ENCODE measurements at regions not wholly inside any gene's neighbourhood (a gene's known extent, or its start where the extent isn't known, plus 50 kb on each side); places are given as distances from the start of the nearest gene placed in this dataset.

- no peak overlapping the region for H3K4me3 ChIP-seq (ENCODE audit: low read depth in 1 of 2, low read length in 2 of 2)
- H3K27me3 ChIP-seq (ENCODE audit: insufficient read depth, low read length, poor library complexity): no peaks in the 10 kb centered on the region
- ATAC-seq (ENCODE audit: insufficient read depth, low read depth): no peak
- DNase-seq: no peak
- TF ChIP-seq, protein P1, sequence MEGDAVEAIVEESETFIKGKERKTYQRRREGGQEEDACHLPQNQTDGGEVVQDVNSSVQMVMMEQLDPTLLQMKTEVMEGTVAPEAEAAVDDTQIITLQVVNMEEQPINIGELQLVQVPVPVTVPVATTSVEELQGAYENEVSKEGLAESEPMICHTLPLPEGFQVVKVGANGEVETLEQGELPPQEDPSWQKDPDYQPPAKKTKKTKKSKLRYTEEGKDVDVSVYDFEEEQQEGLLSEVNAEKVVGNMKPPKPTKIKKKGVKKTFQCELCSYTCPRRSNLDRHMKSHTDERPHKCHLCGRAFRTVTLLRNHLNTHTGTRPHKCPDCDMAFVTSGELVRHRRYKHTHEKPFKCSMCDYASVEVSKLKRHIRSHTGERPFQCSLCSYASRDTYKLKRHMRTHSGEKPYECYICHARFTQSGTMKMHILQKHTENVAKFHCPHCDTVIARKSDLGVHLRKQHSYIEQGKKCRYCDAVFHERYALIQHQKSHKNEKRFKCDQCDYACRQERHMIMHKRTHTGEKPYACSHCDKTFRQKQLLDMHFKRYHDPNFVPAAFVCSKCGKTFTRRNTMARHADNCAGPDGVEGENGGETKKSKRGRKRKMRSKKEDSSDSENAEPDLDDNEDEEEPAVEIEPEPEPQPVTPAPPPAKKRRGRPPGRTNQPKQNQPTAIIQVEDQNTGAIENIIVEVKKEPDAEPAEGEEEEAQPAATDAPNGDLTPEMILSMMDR (IDR thresholded peaks at IDR 0.05; ENCODE audit: borderline replicate concordance, extremely low read depth, low read length, poor library complexity, severe bottlenecking): no peak
- H3K9me3 ChIP-seq (ENCODE audit: insufficient read depth, low read length, severe bottlenecking): no peaks in the 10 kb centered on the region
- no peak overlapping the region for H2AFZ ChIP-seq (ENCODE audit: low read depth, low read length)
- no peaks in the 10 kb centered on the region for H3K36me3 ChIP-seq (ENCODE audit: insufficient read depth, low read length)
- no peak overlapping the region for H3K27ac ChIP-seq (ENCODE audit: low read length)
- no peak overlapping the region for H3K9ac ChIP-seq (ENCODE audit: low read depth, low read length)
- H3K79me2 ChIP-seq (ENCODE audit: insufficient read depth, low read length): no peaks in the 10 kb centered on the region
- H3K4me1 ChIP-seq (ENCODE audit: insufficient read depth, low read length): no peaks in the 10 kb centered on the region
- H3K4me2 ChIP-seq (ENCODE audit: insufficient read depth, low read length): no peak overlapping the region
- no peaks in the 10 kb centered on the region for H4K20me1 ChIP-seq (ENCODE audit: insufficient read depth, low read length)
Observed at GRCh38 chrX:10753116-10753515, 132.7 kb upstream of the MID1 start.

DNA sequence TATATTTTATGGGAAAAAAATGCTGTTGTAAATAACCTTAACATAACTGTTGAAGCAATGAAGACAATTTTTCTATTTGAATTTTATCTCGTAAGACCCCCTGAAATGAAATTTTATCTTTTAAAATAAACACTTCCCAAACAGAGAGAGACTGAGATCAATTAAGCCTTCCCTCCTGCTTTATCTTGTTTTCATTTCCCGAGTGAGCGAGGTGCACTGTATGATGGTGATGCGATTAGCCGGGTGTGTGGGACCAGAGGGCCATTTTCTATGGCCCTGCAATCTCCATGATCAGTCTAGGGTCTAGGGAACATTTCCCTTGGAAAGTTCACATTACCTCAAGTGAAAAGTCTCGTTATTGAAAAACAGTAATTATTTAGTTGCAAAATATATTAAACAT, 134.1 kb upstream of the MID1 start:
- H3K27ac ChIP-seq (ENCODE audit: low read length): no peak overlapping the region

GRCh38 chrX:10755439-10756334, 135.3 kb upstream of the MID1 start:
- no peaks in the 10 kb centered on the region for H3K27me3 ChIP-seq (ENCODE audit: insufficient read depth, low read length, poor library complexity)
- no peaks in the 10 kb centered on the region for H4K20me1 ChIP-seq (ENCODE audit: insufficient read depth, low read length)
- no peak overlapping the region for H3K4me2 ChIP-seq (ENCODE audit: insufficient read depth, low read length)

More for the DNA sequence above, 134.1 kb upstream of the MID1 start:
- Histone ChIP-seq H3K4me1 (ENCODE audit: insufficient read depth, low read length) (peaks cover 6% of the 10 kb centered on the region; the same call in 1 of the 2 replicates), H3K79me2 (ENCODE audit: insufficient read depth, low read length) (no peaks in the 10 kb centered on the region), H2AFZ (ENCODE audit: low read depth, low read length) (no peak overlapping the region), H3K4me3 (ENCODE audit: low read depth in 1 of 2, low read length in 2 of 2) (no peak overlapping the region), H4K20me1 (ENCODE audit: insufficient read depth, low read length) (no peaks in the 10 kb centered on the region), H3K9me3 (ENCODE audit: insufficient read depth, low read length, severe bottlenecking) (no peaks in the 10 kb centered on the region), H3K36me3 (ENCODE audit: insufficient read depth, low read length) (no peaks in the 10 kb centered on the region), H3K9ac (ENCODE audit: low read depth, low read length) (no peak overlapping the region), H3K4me2 (ENCODE audit: insufficient read depth, low read length) (no peak overlapping the region), H3K27me3 (ENCODE audit: insufficient read depth, low read length, poor library complexity) (no peaks in the 10 kb centered on the region)
- ATAC-seq (ENCODE audit: insufficient read depth, low read depth): no peak
- DNase-seq: no peak
- no peak for TF ChIP-seq EZH2 (IDR thresholded peaks at IDR 0.05; ENCODE audit: borderline replicate concordance, low read depth, low read length, severe bottlenecking)
- TF ChIP-seq, protein P1 (IDR thresholded peaks at IDR 0.05; ENCODE audit: borderline replicate concordance, extremely low read depth, low read length, poor library complexity, severe bottlenecking): no peak

More at GRCh38 chrX:10755439-10756334, 135.3 kb upstream of the MID1 start:
- Histone ChIP-seq H2AFZ (ENCODE audit: low read depth, low read length) (no peak overlapping the region), H3K79me2 (ENCODE audit: insufficient read depth, low read length) (no peaks in the 10 kb centered on the region), H3K9ac (ENCODE audit: low read depth, low read length) (no peak overlapping the region), H3K4me1 (ENCODE audit: insufficient read depth, low read length) (peaks cover 8% of the 10 kb centered on the region; the same call in 1 of the 2 replicates), H3K27ac (ENCODE audit: low read length) (no peak overlapping the region), H3K4me3 (ENCODE audit: low read depth in 1 of 2, low read length in 2 of 2) (no peak overlapping the region), H3K9me3 (ENCODE audit: insufficient read depth, low read length, severe bottlenecking) (no peaks in the 10 kb centered on the region), H3K36me3 (ENCODE audit: insufficient read depth, low read length) (no peaks in the 10 kb centered on the region)
- ATAC-seq (ENCODE audit: insufficient read depth, low read depth): no peak
- no peak for DNase-seq
- no peak for TF ChIP-seq EZH2 (IDR thresholded peaks at IDR 0.05; ENCODE audit: borderline replicate concordance, low read depth, low read length, severe bottlenecking)
- TF ChIP-seq, protein P1 (IDR thresholded peaks at IDR 0.05; ENCODE audit: borderline replicate concordance, extremely low read depth, low read length, poor library complexity, severe bottlenecking): no peak

Measured in DND-41 (cell line).